ENCODE measurements at regions not wholly inside any gene's neighbourhood (a gene's known extent, or its start where the extent isn't known, plus 50 kb on each side); places are given as distances from the start of the nearest gene placed in this dataset.

- TF ChIP-seq CTCF (IDR thresholded peaks at IDR 0.05) (no peak), FOXP4 (CRISPR knock-in tag; IDR thresholded peaks at IDR 0.05) (no peak)
Measured at GRCh38 chr10:88077977-88078376, 214.6 kb downstream of the PTEN start.
